ENCODE measurements at regions not wholly inside any gene's neighbourhood (a gene's known extent, or its start where the extent isn't known, plus 50 kb on each side); places are given as distances from the start of the nearest gene placed in this dataset.

- no peak for DNase-seq (ENCODE audit: low read depth in 1 of 2, low spot score in 1 of 2)
These were observed 334.5 kb upstream of the UMPS start for GRCh38 chr3:124395584-124396338.

GRCh38 chr3:124396339-124396950 lies 333.8 kb upstream of the UMPS start:
- DNase-seq (ENCODE audit: low read depth in 1 of 2, low spot score in 1 of 2), result no peak

GRCh38 chr3:124397088-124397487 lies 333.2 kb upstream of the UMPS start:
- DNase-seq (ENCODE audit: low read depth in 1 of 2, low spot score in 1 of 2), result no peak

- no peak for DNase-seq (ENCODE audit: low read depth in 1 of 2, low spot score in 1 of 2)
These were observed 331.7 kb upstream of the UMPS start for GRCh38 chr3:124398594-124398993.

- DNase-seq (ENCODE audit: low read depth in 1 of 2, low spot score in 1 of 2), result no peak
These were observed 328.4 kb upstream of the UMPS start for GRCh38 chr3:124401843-124402242.

- DNase-seq (ENCODE audit: low read depth in 1 of 2, low spot score in 1 of 2), result no peak
These were observed 327.5 kb upstream of the UMPS start for GRCh38 chr3:124402791-124403190.

GRCh38 chr3:124404621-124405020 lies 325.6 kb upstream of the UMPS start:
- DNase-seq (ENCODE audit: low read depth in 1 of 2, low spot score in 1 of 2), result no peak

- DNase-seq (ENCODE audit: low read depth in 1 of 2, low spot score in 1 of 2), result no peak
These were observed 323.0 kb upstream of the UMPS start for GRCh38 chr3:124407260-124407659.

- no peak for DNase-seq (ENCODE audit: low read depth in 1 of 2, low spot score in 1 of 2)
These were observed 320.5 kb upstream of the UMPS start for GRCh38 chr3:124409650-124410275.

GRCh38 chr3:124410471-124410870 lies 319.8 kb upstream of the UMPS start:
- no peak for DNase-seq (ENCODE audit: low read depth in 1 of 2, low spot score in 1 of 2)

- no peak for DNase-seq (ENCODE audit: low read depth in 1 of 2, low spot score in 1 of 2)
These were observed 318.5 kb upstream of the UMPS start for GRCh38 chr3:124411728-124412127.

GRCh38 chr3:124412644-124413043 lies 317.6 kb upstream of the UMPS start:
- no peak for DNase-seq (ENCODE audit: low read depth in 1 of 2, low spot score in 1 of 2)

GRCh38 chr3:124413393-124413792 lies 316.9 kb upstream of the UMPS start:
- no peak for DNase-seq (ENCODE audit: low read depth in 1 of 2, low spot score in 1 of 2)

GRCh38 chr3:124413989-124414598 lies 316.2 kb upstream of the UMPS start:
- DNase-seq (ENCODE audit: low read depth in 1 of 2, low spot score in 1 of 2), result no peak

- DNase-seq (ENCODE audit: low read depth in 1 of 2, low spot score in 1 of 2), result no peak
These were observed 314.7 kb upstream of the UMPS start for GRCh38 chr3:124415446-124415960.

GRCh38 chr3:124419303-124419702 lies 310.9 kb upstream of the UMPS start:
- DNase-seq (ENCODE audit: low read depth in 1 of 2, low spot score in 1 of 2), result no peak

- DNase-seq (ENCODE audit: low read depth in 1 of 2, low spot score in 1 of 2), result no peak
These were observed 309.9 kb upstream of the UMPS start for GRCh38 chr3:124420392-124420791.

GRCh38 chr3:124422805-124423204 lies 307.4 kb upstream of the UMPS start:
- no peak for DNase-seq (ENCODE audit: low read depth in 1 of 2, low spot score in 1 of 2)

GRCh38 chr3:124424396-124424795 lies 305.9 kb upstream of the UMPS start:
- DNase-seq (ENCODE audit: low read depth in 1 of 2, low spot score in 1 of 2), result no peak

GRCh38 chr3:124425972-124426371 lies 304.3 kb upstream of the UMPS start:
- no peak for DNase-seq (ENCODE audit: low read depth in 1 of 2, low spot score in 1 of 2)

GRCh38 chr3:124428372-124429128 lies 301.7 kb upstream of the UMPS start:
- DNase-seq (ENCODE audit: low read depth in 1 of 2, low spot score in 1 of 2), result no peak

Measured in activated T-helper 1 cell treated with anti-CD3 and anti-CD28 coated beads, Interleukin-2, amount 50 U/mL, for 16 hours (primary cell).